DOHH2 (cell line): ENCODE measurements at regions not wholly inside any gene's neighbourhood (a gene's known extent, or its start where the extent isn't known, plus 50 kb on each side); places are given as distances from the start of the nearest gene placed in this dataset.

ENCODE experiments used
- EZH2phosphoT487 ChIP-seq: fragments of 200-600 bp; sonication (generic); IDR thresholded peaks from 2 replicates; pipeline ENCODE4 v1.6.1; 2017; ENCODE audit warnings: borderline replicate concordance, mild to moderate bottlenecking, antibody characterized with exemption, low read length, moderate library complexity, mixed read lengths
- TF ChIP-seq, protein P1 (sequence below): fragments of 200-600 bp; sonication (generic); IDR thresholded peaks from one replicate; pipeline ENCODE4 v1.5.1; 2014; ENCODE audit warnings: antibody characterized with exemption, mild to moderate bottlenecking, low read depth, low read length; ENCODE audit not compliant: poor library complexity, severe bottlenecking

GRCh38 chr20:55667955-55668354 is 337.4 kb downstream of the CBLN4 start:
- no peak for TF ChIP-seq EZH2phosphoT487
- TF ChIP-seq, protein P1, sequence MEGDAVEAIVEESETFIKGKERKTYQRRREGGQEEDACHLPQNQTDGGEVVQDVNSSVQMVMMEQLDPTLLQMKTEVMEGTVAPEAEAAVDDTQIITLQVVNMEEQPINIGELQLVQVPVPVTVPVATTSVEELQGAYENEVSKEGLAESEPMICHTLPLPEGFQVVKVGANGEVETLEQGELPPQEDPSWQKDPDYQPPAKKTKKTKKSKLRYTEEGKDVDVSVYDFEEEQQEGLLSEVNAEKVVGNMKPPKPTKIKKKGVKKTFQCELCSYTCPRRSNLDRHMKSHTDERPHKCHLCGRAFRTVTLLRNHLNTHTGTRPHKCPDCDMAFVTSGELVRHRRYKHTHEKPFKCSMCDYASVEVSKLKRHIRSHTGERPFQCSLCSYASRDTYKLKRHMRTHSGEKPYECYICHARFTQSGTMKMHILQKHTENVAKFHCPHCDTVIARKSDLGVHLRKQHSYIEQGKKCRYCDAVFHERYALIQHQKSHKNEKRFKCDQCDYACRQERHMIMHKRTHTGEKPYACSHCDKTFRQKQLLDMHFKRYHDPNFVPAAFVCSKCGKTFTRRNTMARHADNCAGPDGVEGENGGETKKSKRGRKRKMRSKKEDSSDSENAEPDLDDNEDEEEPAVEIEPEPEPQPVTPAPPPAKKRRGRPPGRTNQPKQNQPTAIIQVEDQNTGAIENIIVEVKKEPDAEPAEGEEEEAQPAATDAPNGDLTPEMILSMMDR = no peak
